Progenitor cell of endocrine pancreas (in vitro differentiated cells): ENCODE measurements at regions not wholly inside any gene's neighbourhood (a gene's known extent, or its start where the extent isn't known, plus 50 kb on each side); places are given as distances from the start of the nearest gene placed in this dataset.

ENCODE experiments used
- DNase-seq: peaks from one replicate; pipeline ENCODE4 v3.0.0; 2021; ENCODE audit warnings: low spot score; ENCODE audit not compliant: unreplicated experiment
- H3K27ac Mint-ChIP-seq: 2 replicates; pipeline ENCODE4 v1.8.0; 2021; ENCODE audit warnings: mild to moderate bottlenecking, moderate library complexity, mixed read lengths
- H3K27me3 Mint-ChIP-seq: 2 replicates; pipeline ENCODE4 v1.8.0; 2021; ENCODE audit warnings: mixed read lengths
- H3K36me3 Mint-ChIP-seq: 2 replicates; pipeline ENCODE4 v1.8.0; 2022; ENCODE audit warnings: mixed read lengths; ENCODE audit not compliant: insufficient read depth
- H3K4me1 Mint-ChIP-seq: 2 replicates; pipeline ENCODE4 v1.8.0; 2021; ENCODE audit warnings: low read depth, mixed read lengths
- H3K4me3 Mint-ChIP-seq: 2 replicates; pipeline ENCODE4 v1.8.0; 2021; ENCODE audit warnings: low read depth, mild to moderate bottlenecking, moderate library complexity, mixed read lengths
- H3K9me3 Mint-ChIP-seq: 2 replicates; pipeline ENCODE4 v1.8.0; 2021; ENCODE audit warnings: low read depth, mixed read lengths
- TF ChIP-seq, protein P1 (sequence below): fragments of 200-600 bp; sonication (generic); IDR thresholded peaks from one replicate; pipeline ENCODE4 v1.5.0; 2021; ENCODE audit warnings: antibody characterized with exemption, mild to moderate bottlenecking; ENCODE audit not compliant: unreplicated experiment

DNA sequence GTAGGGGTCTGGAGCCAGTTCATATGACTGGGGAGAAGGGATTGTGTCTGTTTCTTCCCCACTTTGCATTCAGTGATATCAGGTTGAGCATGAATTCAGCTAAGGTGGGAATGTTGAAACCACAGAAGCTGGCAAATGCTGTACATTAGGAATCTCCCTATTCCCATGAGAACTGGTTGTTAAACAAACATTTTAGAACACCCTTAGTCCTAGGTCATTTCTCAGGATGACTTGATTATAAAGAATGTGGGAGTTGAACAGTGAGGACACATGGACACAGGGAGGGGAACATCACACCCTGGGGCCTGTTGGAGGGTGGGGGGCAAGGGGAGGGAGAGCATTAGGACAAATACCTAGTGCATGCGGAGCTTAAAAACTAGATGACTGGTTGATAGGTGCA is 62.6 kb upstream of the LIMCH1 start:
- H3K27ac Mint-ChIP-seq, result no peak overlapping the region
- peaks cover 3% of the 10 kb centered on the region for H3K27me3 Mint-ChIP-seq
- H3K4me1 Mint-ChIP-seq, result peaks cover 17% of the 10 kb centered on the region
- DNase-seq, result no peak
- TF ChIP-seq, protein P1, sequence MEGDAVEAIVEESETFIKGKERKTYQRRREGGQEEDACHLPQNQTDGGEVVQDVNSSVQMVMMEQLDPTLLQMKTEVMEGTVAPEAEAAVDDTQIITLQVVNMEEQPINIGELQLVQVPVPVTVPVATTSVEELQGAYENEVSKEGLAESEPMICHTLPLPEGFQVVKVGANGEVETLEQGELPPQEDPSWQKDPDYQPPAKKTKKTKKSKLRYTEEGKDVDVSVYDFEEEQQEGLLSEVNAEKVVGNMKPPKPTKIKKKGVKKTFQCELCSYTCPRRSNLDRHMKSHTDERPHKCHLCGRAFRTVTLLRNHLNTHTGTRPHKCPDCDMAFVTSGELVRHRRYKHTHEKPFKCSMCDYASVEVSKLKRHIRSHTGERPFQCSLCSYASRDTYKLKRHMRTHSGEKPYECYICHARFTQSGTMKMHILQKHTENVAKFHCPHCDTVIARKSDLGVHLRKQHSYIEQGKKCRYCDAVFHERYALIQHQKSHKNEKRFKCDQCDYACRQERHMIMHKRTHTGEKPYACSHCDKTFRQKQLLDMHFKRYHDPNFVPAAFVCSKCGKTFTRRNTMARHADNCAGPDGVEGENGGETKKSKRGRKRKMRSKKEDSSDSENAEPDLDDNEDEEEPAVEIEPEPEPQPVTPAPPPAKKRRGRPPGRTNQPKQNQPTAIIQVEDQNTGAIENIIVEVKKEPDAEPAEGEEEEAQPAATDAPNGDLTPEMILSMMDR, result no peak
- H3K9me3 Mint-ChIP-seq, result no peaks in the 10 kb centered on the region
- H3K4me3 Mint-ChIP-seq, result no peak overlapping the region
- no peaks in the 10 kb centered on the region for H3K36me3 Mint-ChIP-seq

DNA sequence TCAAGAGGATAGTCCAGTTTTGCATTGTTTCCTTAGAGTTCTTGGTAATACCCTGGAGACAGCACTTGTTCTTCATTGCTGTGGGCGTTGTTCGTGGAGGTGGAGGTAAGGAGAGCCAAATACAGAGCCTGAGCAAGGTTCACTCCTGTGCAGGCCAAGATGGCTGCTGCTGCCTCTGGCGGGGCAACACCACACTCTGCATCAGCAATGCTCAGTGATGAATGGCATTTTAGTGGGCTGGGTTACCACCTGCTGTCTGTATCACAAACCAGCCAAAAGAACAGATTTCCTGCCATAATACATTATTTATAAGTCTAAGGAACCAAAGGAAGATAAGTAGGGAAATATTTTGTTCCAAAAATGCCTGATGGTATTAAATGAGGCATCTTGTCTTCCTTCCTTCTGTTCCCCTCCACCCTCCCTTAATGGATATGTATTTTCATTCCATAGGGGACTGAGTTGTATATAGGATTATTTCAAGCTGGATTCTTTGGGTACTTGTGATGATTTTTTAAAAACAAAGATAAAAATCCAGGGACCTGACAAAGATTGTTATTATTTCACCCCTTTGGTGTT is 61.6 kb upstream of the LIMCH1 start:
- DNase-seq, result no peak
- no peak overlapping the region for H3K27ac Mint-ChIP-seq
- peaks cover 17% of the 10 kb centered on the region for H3K4me1 Mint-ChIP-seq

DNA sequence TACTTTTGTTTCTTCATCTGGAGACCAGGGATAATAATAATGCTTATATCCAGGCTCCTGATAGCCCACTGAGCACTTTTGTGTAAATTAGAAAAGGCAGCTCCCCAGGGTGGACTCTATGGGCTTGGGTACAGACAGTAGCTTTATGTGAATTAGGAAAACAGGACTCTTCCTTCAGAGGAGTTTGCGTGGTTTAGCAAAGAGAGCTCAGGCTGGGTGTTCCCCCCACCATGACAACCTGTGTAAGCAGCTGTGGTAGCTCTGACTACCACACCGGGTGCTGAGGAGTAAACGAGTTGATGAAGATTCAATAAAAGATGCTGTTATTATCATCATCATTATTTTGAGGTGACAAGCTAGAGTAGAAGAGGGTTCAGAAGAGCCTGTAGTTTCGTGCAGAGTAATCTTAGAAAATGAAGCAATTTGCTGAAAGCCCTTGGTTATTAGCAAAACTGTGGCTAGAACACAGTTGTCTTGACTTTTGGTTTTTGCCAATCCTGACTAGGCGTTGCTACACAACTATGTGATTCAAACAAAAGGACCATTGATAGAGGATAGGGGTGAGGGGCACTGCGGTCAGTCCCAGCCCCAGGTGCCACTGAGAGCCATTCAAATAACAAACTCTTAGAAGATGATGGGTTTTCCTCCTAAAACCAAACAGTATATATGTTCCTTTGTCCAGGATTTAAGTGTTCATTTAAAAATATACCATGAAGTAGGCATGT is 60.6 kb upstream of the LIMCH1 start:
- H3K27ac Mint-ChIP-seq, result peak overlapping the region; percentile 53
- H3K4me1 Mint-ChIP-seq, result peaks cover 17% of the 10 kb centered on the region
- no peaks in the 10 kb centered on the region for H3K27me3 Mint-ChIP-seq
- TF ChIP-seq, protein P1, result no peak
- DNase-seq, result no peak
- H3K4me3 Mint-ChIP-seq, result no peak overlapping the region
- no peaks in the 10 kb centered on the region for H3K36me3 Mint-ChIP-seq
- no peaks in the 10 kb centered on the region for H3K9me3 Mint-ChIP-seq

More for the DNA sequence above, 61.6 kb upstream of the LIMCH1 start:
- H3K36me3 Mint-ChIP-seq, result no peaks in the 10 kb centered on the region
- TF ChIP-seq, protein P1, result no peak
- no peak overlapping the region for H3K4me3 Mint-ChIP-seq
- H3K9me3 Mint-ChIP-seq, result no peaks in the 10 kb centered on the region
- no peaks in the 10 kb centered on the region for H3K27me3 Mint-ChIP-seq

DNA sequence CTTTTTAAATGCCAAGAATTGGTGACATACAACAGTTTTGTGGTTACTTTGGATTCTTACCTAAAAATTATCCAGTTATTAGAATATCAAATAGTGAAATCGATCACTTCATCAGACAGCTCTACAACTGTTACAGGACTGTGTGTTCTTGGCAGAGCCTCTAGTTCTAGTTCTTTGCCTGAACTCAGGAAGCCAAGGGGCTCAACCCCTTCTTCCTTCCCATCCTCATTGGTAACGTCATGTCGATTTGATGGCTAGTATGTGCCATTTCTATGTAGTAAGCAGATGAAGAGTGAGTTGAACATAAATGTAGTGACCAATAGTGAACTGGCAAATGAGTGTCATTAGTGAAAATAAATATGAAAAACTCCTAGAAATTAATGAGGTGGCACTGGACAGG is 59.4 kb upstream of the LIMCH1 start:
- DNase-seq, result no peak
- Mint-ChIP-seq H3K36me3 (no peaks in the 10 kb centered on the region), H3K4me1 (peaks cover 18% of the 10 kb centered on the region), H3K4me3 (no peak overlapping the region), H3K27me3 (no peaks in the 10 kb centered on the region), H3K9me3 (no peaks in the 10 kb centered on the region), H3K27ac (no peak overlapping the region)
- TF ChIP-seq, protein P1, result no peak

DNA sequence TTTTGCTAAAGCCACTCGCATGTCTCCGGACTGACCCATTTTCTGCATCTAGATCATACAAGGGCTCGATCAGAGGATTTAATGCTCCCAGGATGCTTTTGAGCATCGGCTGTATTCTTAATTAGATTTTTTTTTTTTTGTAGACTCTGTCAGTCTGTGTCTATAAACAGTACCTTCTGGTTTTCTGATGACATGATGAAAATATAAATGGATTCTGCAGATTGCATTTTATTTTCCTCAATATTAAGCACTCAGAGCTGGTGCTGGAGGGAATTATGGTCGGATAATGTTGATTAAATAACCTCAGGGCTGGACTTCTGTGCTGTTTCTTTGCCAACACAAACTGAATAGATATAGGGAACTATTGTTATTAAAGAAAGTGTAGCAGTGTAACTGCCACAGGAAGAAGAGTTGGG is 57.1 kb upstream of the LIMCH1 start:
- Mint-ChIP-seq H3K4me1 (peaks cover 15% of the 10 kb centered on the region), H3K27me3 (peaks cover 3% of the 10 kb centered on the region), H3K9me3 (no peaks in the 10 kb centered on the region), H3K36me3 (no peaks in the 10 kb centered on the region), H3K4me3 (no peak overlapping the region), H3K27ac (no peak overlapping the region)
- TF ChIP-seq, protein P1, result no peak
- no peak for DNase-seq
